ENCODE measurements at regions not wholly inside any gene's neighbourhood (a gene's known extent, or its start where the extent isn't known, plus 50 kb on each side); places are given as distances from the start of the nearest gene placed in this dataset.
A peak's percentile ranks its signal among the peaks of the same experiment; 100 is the strongest.
"Not testable (repeated sequence)": the region's sequence is repeated elsewhere in the genome, so short reads cannot be mapped to it uniquely, and the experiment has no call there.

DNA sequence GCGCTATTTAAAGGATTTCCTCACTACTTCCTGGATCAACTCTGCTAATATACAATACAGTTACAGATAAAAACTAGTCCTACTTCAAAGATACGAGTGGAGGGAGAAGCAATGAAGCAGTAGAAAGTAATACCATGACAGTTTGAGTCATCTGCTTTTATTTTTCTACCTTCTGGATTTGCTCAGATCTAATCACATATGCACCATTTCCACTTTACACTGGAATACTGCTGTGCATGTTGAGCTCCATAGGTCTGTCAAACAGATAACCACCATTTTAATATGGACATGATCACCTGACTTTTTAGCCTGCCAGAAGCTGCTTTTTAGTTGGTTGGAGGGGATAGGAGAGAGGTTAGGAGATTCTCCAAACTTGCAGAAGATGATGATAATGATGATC, 92.5 kb downstream of the MMUT start:
- DNase-seq (ENCODE audit: extremely low read depth, low read depth) = no peak

DNA sequence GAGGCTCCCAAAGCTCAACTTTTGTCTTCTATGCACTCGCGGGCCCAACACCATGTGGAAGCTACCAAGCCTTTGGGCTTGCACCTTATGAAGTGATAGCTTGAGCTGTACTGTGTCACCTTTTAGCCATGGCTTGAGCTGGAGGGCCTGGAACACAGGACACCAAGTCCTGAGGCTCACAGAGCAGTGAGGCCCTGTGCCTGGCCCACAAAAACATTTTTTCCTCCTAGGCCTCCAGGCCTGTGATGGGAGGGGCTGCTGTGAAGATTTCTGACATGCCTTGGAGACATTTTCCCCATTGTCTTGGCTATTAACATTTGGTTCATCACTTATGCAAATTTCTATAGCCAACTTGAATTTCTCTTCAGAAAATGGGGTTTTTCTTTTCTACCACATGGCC, 96.5 kb downstream of the MMUT start:
- DNase-seq (ENCODE audit: extremely low read depth, low read depth) = no peak

DNA sequence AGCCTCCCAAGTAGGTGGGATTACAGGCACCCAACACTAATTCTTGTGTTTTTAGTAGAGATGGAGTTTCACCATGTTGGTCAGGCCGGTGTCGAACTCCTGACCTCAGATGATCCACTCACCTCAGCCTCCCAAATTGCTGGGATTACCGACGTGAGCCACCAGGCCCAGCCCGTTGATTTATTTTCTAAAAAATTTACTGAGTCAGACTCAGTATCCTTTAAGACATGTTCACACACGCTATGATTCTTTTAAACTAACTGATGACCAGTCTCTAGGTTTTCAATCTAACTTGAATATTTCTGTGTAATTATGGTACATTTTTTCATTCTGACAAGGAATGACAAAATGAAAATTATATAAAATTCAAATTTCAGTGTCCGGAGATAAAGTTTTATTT, 114.5 kb downstream of the MMUT start:
- DNase-seq (ENCODE audit: extremely low read depth, low read depth) = no peak

DNA sequence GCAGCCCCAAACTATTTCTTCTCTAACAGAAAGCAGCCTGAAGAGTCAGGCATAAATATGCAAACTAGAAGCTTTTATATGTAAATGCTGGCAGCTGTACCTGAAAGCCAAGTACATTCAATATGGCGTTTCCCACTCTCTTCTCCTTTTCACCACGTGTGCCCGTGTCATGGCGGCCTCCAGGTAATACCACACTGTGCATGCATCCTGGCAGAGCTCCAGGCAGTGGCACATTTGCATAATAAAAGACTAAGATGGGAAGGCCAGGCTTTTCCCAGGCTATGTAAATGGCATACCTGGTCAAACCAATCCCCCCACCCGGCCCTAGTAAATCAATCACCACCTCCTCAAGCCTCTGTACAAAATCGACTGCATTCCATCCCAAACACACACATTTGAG, 120.6 kb downstream of the MMUT start:
- DNase-seq (ENCODE audit: extremely low read depth, low read depth) = no peak

DNA sequence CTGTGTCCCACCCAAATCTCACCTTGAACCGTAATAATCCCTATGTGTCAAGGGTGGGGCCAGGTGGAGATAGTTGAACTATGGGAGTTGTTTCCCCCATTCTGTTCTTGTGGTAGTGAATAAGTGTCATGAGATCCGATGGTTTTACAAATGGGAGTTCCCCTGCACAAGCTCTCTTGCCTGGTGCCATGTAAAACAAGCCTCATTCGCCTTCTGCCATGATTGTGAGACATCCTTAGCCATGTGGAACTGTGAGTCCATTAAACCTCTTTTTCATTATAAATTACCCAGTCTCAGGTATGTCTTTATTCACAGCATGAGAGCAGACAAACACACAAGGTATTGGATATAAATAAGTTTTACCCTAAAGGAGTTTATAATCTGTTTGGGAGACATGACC, 121.2 kb downstream of the MMUT start:
- no peak for DNase-seq (ENCODE audit: extremely low read depth, low read depth)

DNA sequence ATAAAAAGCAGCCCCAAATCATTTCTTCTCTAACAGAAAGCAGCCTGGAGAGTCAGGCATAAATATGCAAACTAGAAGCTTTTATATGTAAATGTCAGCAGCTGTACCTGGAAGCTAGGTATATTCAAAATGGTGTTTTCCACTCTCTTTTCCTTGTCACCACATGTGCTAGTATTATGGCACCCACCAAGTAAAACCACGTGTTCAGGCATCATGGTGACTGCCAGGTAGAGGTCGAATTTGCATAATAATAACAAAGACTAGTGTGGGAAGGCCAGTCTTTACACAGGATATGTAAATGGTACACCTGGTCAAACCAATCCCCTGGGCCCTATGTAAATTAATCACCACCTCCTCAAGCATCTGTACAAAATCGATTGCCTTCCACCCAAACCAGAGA, 124.0 kb downstream of the MMUT start:
- DNase-seq (ENCODE audit: extremely low read depth, low read depth) = no peak

DNA sequence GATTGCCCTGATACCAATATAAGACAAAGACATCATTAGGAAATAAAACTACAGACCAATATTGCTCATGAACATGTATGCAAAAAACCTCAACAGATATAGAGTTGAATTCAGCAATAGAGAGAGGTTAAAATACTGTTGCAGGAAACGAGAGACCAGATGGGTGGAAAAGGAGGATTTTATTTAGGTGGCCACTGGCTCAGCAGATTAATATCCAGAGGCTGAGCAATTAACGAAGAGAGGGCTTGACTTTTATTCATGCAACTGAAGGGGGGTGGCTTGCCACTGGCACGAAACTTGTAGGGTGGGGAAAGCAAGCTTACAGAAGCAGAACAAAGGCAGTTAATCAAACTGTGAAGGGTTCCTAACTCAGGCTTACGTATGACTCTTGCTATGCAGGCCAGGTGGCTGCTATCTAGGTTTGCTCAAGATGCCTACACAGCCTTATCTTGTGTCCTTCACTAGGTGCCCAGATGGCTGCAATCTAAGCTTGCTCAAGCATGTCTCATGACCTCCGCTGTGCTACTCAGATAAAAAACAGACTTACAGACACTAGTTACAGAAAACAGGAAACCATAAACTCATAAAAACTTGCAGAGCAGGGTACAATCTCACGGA, 126.4 kb downstream of the MMUT start:
- DNase-seq (ENCODE audit: extremely low read depth, low read depth) = no peak

DNA sequence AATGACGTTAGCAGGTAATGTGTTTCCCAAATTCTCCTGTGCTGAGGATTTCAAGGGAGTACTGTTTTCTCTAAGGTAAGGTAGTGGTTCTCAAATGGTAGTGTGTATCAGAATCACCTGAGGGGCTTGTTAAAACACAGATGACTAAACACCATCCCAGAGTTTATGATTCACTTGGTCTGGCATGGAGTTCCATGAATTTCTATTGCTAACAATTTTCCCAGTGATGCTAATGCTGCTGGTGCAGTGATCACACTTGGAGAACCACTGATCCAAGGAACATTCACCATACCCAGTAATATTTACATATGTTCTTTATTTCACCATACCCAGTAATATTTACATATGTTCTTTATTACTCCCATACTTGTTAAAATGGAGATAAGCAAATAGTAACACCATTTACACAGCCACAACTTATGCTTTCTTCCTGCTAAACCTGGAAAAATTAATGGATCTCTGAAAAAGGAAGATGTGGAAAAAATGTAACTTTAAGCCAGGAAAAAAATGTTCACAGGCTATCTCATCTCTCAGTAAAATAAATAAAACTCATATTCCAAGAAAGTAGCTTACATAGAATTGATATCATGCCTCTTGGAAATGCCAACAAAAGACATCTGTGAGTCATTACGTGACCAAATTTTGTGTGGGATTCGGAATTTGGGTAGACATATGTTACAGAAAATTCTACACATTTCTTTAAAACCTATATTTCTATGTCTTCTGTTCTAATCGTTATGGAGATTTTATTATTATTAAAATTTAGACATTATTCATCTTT, 129.5 kb downstream of the MMUT start:
- no peak for DNase-seq (ENCODE audit: extremely low read depth, low read depth)

DNA sequence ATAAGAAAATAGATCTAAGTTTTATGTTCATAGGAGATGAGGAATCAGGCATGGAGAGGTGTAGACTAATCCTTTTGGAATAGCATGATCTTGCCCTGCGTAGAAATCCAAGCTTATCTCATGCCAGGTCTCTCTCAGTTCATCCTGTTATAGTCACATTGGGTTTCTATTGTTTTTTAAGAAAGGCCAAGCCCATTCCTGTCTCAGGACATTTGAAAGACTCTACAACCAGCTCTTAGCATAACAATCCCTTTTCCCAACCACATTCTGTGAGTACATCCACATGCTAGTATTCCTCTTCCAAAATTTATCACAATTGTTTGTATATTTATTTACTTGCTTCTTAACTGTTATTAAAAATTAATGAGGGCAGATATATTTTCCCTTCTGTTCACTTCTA, 130.3 kb downstream of the MMUT start:
- no peak for DNase-seq (ENCODE audit: extremely low read depth, low read depth)

DNA sequence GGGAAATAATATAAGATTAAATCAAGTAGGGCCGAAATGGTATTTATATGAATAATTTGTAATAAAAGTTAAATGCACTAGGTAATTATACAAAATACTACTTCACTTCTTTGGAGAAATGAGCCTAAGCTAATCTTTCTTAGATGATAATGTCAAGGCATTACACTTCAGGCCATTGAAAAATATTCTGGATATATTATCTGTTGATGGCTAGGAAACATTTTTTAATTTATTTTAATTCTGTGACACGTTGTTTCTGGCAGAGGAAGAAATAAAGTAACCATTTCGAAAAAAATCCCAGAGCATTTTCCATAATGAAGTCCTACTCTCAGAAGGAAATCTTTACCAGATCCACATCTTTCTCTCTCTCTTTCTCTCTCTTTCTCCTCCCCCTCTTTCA, 133.9 kb downstream of the MMUT start:
- no peak for DNase-seq (ENCODE audit: extremely low read depth, low read depth)

DNA sequence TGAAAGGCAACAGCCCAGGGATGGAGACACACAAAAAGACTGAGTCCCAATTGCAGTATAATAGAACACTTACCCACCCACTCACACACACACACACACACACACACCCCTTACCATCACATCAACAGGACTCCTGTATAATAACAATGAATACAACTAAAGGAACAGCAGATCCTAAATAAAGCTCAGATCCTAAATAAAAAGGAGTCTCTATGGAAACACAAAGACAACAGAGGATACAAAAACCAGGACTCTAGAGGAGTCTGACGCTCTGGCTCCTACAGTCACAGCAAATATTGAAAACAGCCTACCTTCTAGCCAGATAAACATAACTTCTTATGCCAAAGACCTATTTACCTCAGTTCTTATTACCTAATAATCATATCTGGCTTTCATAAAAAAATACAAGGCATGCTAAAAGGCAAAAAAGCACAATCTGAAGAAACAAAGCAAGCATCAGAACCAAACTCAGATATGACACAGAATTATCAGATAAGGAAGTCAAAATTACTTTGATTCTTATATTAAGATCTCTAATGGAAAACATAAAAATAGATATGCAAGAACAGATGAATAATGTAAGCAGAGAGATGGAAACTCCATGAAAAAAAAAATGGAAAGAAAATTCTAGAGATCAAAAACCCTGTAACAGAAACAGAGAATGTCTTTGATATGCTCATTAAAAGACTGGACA, 134.9 kb downstream of the MMUT start:
- no peak for DNase-seq (ENCODE audit: extremely low read depth, low read depth)

DNA sequence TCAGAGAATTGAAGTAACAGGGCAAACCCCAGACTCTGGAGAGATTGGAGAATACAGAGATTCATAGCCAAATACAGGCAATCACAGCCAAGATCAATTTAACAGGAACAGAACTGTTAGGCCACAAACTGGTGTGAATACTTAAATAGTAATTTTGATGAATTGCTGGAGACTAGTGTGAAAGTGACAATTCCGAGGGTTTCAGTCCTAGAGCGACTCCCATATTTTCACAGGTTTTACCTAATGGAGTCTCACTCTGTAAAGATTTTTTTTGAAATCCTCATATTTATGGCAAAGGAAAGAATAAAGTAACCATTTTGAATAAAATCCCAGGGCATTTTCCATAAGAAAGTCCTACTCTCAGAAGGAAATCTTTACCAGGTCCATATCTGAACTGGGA, 135.5 kb downstream of the MMUT start:
- no peak for DNase-seq (ENCODE audit: extremely low read depth, low read depth)

DNA sequence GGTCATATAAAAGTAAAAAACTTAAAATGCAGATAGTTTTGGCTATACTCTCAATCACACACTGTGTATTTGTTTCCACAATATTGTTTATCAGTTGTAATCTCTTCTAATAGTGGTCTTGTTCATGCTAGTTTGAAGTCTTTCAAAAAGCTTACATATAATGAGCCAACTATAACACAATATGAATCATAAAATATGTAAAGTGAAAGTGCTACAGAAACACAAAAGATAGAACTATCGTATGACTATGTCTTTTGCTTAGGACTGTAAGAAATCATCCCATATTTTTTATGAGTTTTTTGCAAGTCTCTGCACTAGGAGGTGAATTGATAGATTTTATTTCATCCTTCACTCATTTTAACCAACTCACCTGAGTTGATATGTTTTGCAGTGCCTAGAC, 136.0 kb downstream of the MMUT start:
- no peak for DNase-seq (ENCODE audit: extremely low read depth, low read depth)

DNA sequence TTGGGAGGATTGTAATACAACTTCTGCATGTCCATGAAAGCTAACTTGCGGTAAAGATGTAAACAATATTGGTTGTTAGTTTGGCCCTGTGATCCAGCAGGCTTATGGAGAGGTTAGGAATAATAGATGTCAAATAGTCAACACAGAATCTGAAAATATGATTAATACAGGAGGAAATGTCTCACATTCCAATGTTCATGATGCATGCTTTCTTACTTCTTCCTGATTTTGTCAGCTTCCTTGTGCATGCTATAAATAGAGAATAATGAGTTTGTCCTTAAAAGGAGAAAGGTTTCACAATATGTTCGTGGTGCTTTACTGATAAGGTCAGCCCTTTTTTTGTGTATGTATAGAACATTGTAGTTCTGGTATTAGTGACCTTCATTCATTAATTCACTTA, 136.7 kb downstream of the MMUT start:
- peak; percentile 1 for DNase-seq (ENCODE audit: extremely low read depth, low read depth)

DNA sequence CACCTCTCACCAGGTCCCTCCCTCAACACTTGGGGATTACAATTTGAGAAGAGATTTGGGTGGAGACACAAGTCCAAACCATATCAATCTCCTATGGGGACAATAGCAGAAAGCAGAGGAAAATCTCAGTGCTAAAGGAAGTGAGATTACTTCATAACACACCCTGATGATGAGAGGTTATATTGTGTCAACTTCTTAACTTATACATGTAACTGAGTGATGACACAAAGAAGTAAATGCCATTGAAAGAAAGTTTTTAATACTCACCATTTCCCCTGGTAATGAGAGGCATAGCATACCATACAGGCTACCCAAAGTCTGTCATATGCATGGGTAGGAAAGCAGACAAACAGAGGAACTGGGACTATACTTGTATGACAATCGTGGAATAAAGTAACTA, 137.2 kb downstream of the MMUT start:
- no peak for DNase-seq (ENCODE audit: extremely low read depth, low read depth)

DNA sequence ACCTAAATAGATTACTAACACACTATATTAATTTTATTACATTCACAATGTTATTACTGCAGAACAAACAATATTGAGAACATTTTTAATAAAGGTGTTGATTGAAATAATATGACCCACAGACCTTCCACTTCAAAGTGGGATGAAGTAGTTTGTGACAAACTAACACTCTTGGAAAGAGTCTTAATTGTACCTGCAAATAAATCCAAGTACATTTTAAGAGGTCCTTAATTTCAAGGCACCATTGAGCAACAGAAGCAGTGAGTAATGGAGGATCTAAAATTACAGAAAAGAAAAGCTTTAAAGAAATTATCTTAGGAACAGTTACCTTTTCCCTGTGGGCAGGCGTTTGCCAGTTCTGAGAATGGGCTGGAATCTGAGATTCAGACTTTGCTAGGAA, 140.2 kb downstream of the MMUT start:
- no peak for DNase-seq (ENCODE audit: extremely low read depth, low read depth)

DNA sequence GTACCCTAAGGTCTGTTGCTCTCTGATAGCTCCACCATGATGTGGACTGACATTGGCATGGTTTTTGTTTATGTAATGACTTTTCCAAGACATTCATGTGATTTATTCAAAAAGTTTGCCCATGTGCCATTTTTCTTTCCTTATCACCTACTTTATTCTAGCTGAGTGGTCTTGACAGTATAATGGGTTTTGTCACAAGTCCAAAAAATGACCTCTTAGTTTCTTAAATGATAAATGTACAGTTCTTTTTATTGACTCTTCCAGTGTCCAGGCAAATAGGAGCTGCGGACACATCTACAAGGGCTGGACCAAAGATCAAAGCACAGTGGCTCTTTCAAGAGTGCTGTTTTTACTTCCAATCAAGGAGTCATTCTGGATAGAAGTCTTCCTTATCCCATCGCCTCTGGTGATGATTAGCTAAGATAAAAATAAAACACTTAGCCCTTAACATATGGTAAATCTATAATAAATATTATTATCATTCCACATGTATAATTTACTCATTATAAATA, 141.4 kb downstream of the MMUT start:
- DNase-seq (ENCODE audit: extremely low read depth, low read depth) = no peak

DNA sequence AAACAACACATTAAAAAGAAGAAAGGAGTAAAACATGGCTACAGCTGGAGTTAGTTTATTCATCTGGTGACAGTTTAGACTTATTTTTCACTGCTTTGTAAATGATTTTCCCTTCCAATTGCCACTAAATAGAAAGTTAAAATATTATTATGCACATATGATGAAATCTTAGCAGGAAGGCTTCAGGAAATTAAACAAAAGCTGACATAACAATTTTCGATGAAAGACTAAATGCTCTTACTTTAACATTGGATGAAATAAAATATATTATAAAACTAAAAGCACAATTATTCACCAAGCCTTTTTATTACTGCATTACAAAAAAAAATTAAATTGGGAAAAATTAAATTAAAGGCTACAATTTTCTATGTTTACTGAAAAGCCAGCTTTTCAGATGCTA, 158.0 kb downstream of the MMUT start:
- DNase-seq (ENCODE audit: extremely low read depth, low read depth) = no peak

DNA sequence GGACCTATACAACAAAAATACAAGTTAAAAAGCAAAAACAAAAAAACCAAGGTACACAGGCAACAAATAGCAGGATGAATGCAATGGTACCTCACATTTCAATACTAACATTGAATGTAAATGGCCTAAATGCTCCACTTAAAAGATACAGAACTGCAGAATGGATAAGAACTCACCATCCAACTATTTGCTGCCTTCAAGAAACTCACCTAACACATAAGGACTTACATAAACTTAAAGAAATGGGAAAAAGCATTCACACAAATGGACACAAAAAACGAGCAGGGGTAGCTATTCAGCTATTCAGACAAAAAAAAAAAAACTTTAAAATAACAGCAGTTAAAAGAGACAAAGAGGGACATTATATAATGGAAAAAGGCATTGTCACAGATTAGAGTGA, 158.7 kb downstream of the MMUT start:
- not testable (repeated sequence) for DNase-seq (ENCODE audit: extremely low read depth, low read depth)

DNA sequence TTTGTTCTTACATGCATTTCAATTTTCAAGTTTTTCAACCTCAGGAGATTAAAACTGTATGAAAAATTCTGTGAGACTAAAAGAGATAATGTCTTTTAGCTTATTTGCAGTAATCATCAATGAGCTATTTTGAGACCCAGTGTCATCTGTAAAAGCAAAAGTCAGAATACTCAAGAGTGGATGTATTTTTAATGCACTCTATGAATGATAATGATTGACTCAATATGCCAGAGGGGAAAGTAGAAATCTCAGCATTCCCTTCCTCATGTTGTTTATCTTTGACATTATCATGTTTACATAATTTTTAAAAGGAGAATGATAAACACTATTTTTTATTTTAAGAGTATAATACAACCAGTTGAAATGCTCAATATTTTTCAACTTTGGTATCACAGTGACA, 162.1 kb downstream of the MMUT start:
- DNase-seq (ENCODE audit: extremely low read depth, low read depth) = no peak

DNA sequence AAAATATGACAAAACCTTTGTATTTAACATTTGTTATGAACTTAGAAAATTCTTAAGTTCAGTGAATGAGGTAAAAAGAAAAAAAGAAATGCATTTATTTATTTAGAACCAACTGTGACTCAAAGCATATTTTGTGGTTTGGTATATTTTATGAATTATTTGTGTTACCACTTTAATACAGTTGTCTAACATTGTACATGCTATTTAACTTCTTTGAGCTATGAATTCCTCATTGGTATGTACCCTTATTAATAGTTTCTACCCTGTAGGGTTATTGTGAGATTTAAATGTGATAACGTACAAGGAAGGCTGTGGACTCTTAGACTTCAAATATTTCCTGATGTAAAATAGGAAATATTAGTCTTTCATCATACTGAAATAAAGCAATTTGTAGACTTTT, 162.6 kb downstream of the MMUT start:
- DNase-seq (ENCODE audit: extremely low read depth, low read depth) = no peak

DNA sequence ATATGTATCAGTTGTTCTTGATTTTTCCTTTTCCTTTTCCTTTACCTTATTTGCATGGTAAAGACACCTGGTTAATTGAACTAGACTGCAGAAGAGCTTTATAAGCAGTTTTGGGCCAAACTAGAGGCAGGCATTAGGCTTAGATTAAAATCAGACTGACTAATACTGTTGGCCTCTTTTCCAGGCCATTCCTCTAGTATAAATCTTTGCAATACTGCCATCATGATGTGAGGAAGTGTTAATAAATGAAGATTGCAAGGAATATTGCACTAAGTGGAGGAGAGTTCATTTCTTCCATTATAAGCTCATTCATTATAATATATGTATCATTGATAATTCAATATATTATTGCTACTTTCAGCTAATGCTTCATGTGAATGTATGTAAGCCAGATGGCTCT, 163.8 kb downstream of the MMUT start:
- no peak for DNase-seq (ENCODE audit: extremely low read depth, low read depth)
